ENCODE measurements at regions not wholly inside any gene's neighbourhood (a gene's known extent, or its start where the extent isn't known, plus 50 kb on each side); places are given as distances from the start of the nearest gene placed in this dataset.
"Not testable (repeated sequence)": the region's sequence is repeated elsewhere in the genome, so short reads cannot be mapped to it uniquely, and the experiment has no call there.

- no peak for DNase-seq (ENCODE audit: low read depth)
These were observed 278.5 kb downstream of the RPS4Y2 start for GRCh38 chrY:21034151-21035061.

GRCh38 chrY:21037398-21037797, 281.5 kb downstream of the RPS4Y2 start:
- DNase-seq (ENCODE audit: low read depth) = not testable (repeated sequence)

GRCh38 chrY:21039811-21040210, 283.9 kb downstream of the RPS4Y2 start:
- no peak for DNase-seq (ENCODE audit: low read depth)

GRCh38 chrY:21040711-21041110, 284.8 kb downstream of the RPS4Y2 start:
- not testable (repeated sequence) for DNase-seq (ENCODE audit: low read depth)

GRCh38 chrY:21073079-21073478, 317.2 kb downstream of the RPS4Y2 start:
- no peak for DNase-seq (ENCODE audit: low read depth)

- DNase-seq (ENCODE audit: low read depth) = no peak
These were observed 317.8 kb downstream of the RPS4Y2 start for GRCh38 chrY:21073641-21074260.

- DNase-seq (ENCODE audit: low read depth) = no peak
These were observed 319.8 kb downstream of the RPS4Y2 start for GRCh38 chrY:21075658-21076057.

- no peak for DNase-seq (ENCODE audit: low read depth)
These were observed 323.8 kb downstream of the RPS4Y2 start for GRCh38 chrY:21079670-21080069.

- DNase-seq (ENCODE audit: low read depth) = no peak
These were observed 326.0 kb downstream of the RPS4Y2 start for GRCh38 chrY:21081640-21082611.

GRCh38 chrY:21082639-21083038, 326.7 kb downstream of the RPS4Y2 start:
- no peak for DNase-seq (ENCODE audit: low read depth)

- no peak for DNase-seq (ENCODE audit: low read depth)
These were observed 336.0 kb downstream of the RPS4Y2 start for GRCh38 chrY:21091909-21092308.

GRCh38 chrY:21102507-21102906, 346.6 kb downstream of the RPS4Y2 start:
- no peak for DNase-seq (ENCODE audit: low read depth)

GRCh38 chrY:21103885-21104284, 348.0 kb downstream of the RPS4Y2 start:
- DNase-seq (ENCODE audit: low read depth) = no peak

- DNase-seq (ENCODE audit: low read depth) = no peak
These were observed 349.6 kb downstream of the RPS4Y2 start for GRCh38 chrY:21105529-21105928.

GRCh38 chrY:21111313-21111712, 355.4 kb downstream of the RPS4Y2 start:
- DNase-seq (ENCODE audit: low read depth) = no peak

- DNase-seq (ENCODE audit: low read depth) = no peak
These were observed 365.2 kb downstream of the RPS4Y2 start for GRCh38 chrY:21121065-21121464.

GRCh38 chrY:21135591-21135990, 375.5 kb upstream of the RBMY1B start:
- no peak for DNase-seq (ENCODE audit: low read depth)

- DNase-seq (ENCODE audit: low read depth) = no peak
These were observed 372.9 kb upstream of the RBMY1B start for GRCh38 chrY:21138056-21138758.

- no peak for DNase-seq (ENCODE audit: low read depth)
These were observed 364.8 kb upstream of the RBMY1B start for GRCh38 chrY:21146331-21146730.

- no peak for DNase-seq (ENCODE audit: low read depth)
These were observed 361.2 kb upstream of the RBMY1B start for GRCh38 chrY:21149971-21150370.

- DNase-seq (ENCODE audit: low read depth) = no peak
These were observed 341.3 kb upstream of the RBMY1B start for GRCh38 chrY:21169821-21170220.
